ENCODE measurements at regions not wholly inside any gene's neighbourhood (a gene's known extent, or its start where the extent isn't known, plus 50 kb on each side); places are given as distances from the start of the nearest gene placed in this dataset.
A peak's percentile ranks its signal among the peaks of the same experiment; 100 is the strongest.

- TF ChIP-seq HNRNPL (IDR thresholded peaks at IDR 0.05; ENCODE audit: low read depth, low read length) (peak; percentile 74; the same call in 1 of the 2 replicates), HOXA9 (CRISPR knock-in tag; IDR thresholded peaks at IDR 0.05; ENCODE audit: borderline replicate concordance) (no peak), ZSCAN31 (CRISPR knock-in tag; IDR thresholded peaks at IDR 0.05; ENCODE audit: low read depth) (peak; percentile 88; the same call in 1 of the 2 replicates), EP300 (IDR thresholded peaks at IDR 0.05; ENCODE audit: low read depth in 2 of 2, low read length in 2 of 2) (peak in 1 of 2 experiments; percentile 68; a peak in 3 of 4 replicates), EP300 (CRISPR knock-in tag; IDR thresholded peaks at IDR 0.05; ENCODE audit: borderline replicate concordance) (peak; percentile 66), ZNF607 (CRISPR knock-in tag; IDR thresholded peaks at IDR 0.05; ENCODE audit: borderline replicate concordance) (0 out of 2 replicates have a peak, but pooled peaks have one; percentile 55), ZNF670 (CRISPR knock-in tag; IDR thresholded peaks at IDR 0.05; ENCODE audit: borderline replicate concordance) (no peak), ZNF224 (CRISPR knock-in tag; IDR thresholded peaks at IDR 0.05) (peak; percentile 79; the same call in 1 of the 2 replicates), DMAP1 (CRISPR knock-in tag; IDR thresholded peaks at IDR 0.05) (peak; percentile 84), MED13 (CRISPR knock-in tag; IDR thresholded peaks at IDR 0.05) (no peak), MEF2D (CRISPR knock-in tag; IDR thresholded peaks at IDR 0.05) (peak; percentile 86), BCL3 (CRISPR knock-in tag; IDR thresholded peaks at IDR 0.05) (peak; percentile 30; the same call in 1 of the 2 replicates), ZNF639 (CRISPR knock-in tag; conservative IDR thresholded peaks at IDR 0.05) (no peak), SRSF1 (optimal IDR thresholded peaks at IDR 0.05; ENCODE audit: low read depth, low read length) (peak; percentile 47), CSRNP1 (CRISPR knock-in tag; IDR thresholded peaks at IDR 0.05) (0 out of 2 replicates have a peak, but pooled peaks have one; percentile 52), CBX5 (CRISPR knock-in tag; IDR thresholded peaks at IDR 0.05; ENCODE audit: borderline replicate concordance) (peak; percentile 45; the same call in 1 of the 2 replicates), ZSCAN22 (CRISPR knock-in tag; IDR thresholded peaks at IDR 0.05) (no peak), ZBTB25 (CRISPR knock-in tag; IDR thresholded peaks at IDR 0.05) (peak; percentile 86), HMGXB4 (CRISPR knock-in tag; IDR thresholded peaks at IDR 0.05; ENCODE audit: borderline replicate concordance in 1 of 2, low read depth in 1 of 2) (peak in 1 of 2 experiments; percentile 19; a peak in 1 of 4 replicates), SSRP1 (CRISPR knock-in tag; IDR thresholded peaks at IDR 0.05) (no peak), HMG20B (CRISPR knock-in tag; conservative IDR thresholded peaks at IDR 0.05) (no peak; the same call in 1 of the 2 replicates)
These were observed 253.9 kb downstream of the SEC14L1 start (continued) for GRCh38 chr17:77394540-77395295.

All from HepG2 (cell line).